H9 (cell line): ENCODE measurements at regions not wholly inside any gene's neighbourhood (a gene's known extent, or its start where the extent isn't known, plus 50 kb on each side); places are given as distances from the start of the nearest gene placed in this dataset.

ENCODE experiments used
- DNase-seq: peaks from one replicate; pipeline ENCODE4 v3.0.0-alpha.2; 2017
- H2AFZ ChIP-seq: one replicate; pipeline ENCODE4 v1.6.1; 2013; ENCODE audit warnings: mild to moderate bottlenecking, low read length, control low read depth, moderate library complexity
- H2AK5ac ChIP-seq: 2 replicates; pipeline ENCODE4 v1.6.1; 2013; ENCODE audit warnings: low read length, control low read depth, mixed read lengths; ENCODE audit not compliant: insufficient read length
- H2BK120ac ChIP-seq: one replicate; pipeline ENCODE4 v1.6.1; 2013; ENCODE audit warnings: low read depth, mild to moderate bottlenecking, low read length, control low read depth, inconsistent platforms; ENCODE audit not compliant: poor library complexity, severe bottlenecking
- H2BK12ac ChIP-seq: 2 replicates; pipeline ENCODE4 v1.6.1; 2013; ENCODE audit warnings: low read length, control low read depth, mixed read lengths, low read depth; ENCODE audit not compliant: insufficient read length
- H2BK15ac ChIP-seq: 2 replicates; pipeline ENCODE4 v1.6.1; 2013; ENCODE audit warnings: low read depth, low read length, control low read depth
- H2BK20ac ChIP-seq: one replicate; pipeline ENCODE4 v1.6.1; 2013; ENCODE audit warnings: low read depth, mild to moderate bottlenecking, low read length, control low read depth, inconsistent platforms; ENCODE audit not compliant: poor library complexity, severe bottlenecking
- H2BK5ac ChIP-seq: 2 replicates; pipeline ENCODE4 v1.6.1; 2013; ENCODE audit warnings: low read length, control low read depth, mixed read lengths; ENCODE audit not compliant: insufficient read length
- H3K14ac ChIP-seq: 2 replicates; pipeline ENCODE4 v1.6.1; 2013; ENCODE audit warnings: low read length, control low read depth; ENCODE audit not compliant: insufficient read depth
- H3K18ac ChIP-seq: 2 replicates; pipeline ENCODE4 v1.6.1; 2013; ENCODE audit warnings: low read depth, mild to moderate bottlenecking, mixed read lengths, low read length, control low read depth; ENCODE audit not compliant: insufficient read length
- H3K23ac ChIP-seq: 2 replicates; pipeline ENCODE4 v1.6.1; 2013; ENCODE audit warnings: low read length, control low read depth, mixed read lengths, low read depth; ENCODE audit not compliant: insufficient read length
- H3K23me2 ChIP-seq: 2 replicates; pipeline ENCODE4 v1.6.1; 2013; ENCODE audit warnings: low read depth, mild to moderate bottlenecking, mixed read lengths, low read length, control low read depth; ENCODE audit not compliant: insufficient read length, poor library complexity, severe bottlenecking
- H3K27ac ChIP-seq: 2 replicates; pipeline ENCODE4 v1.5.1; 2013; ENCODE audit warnings: low read length, control low read depth, mixed read lengths, low read depth; ENCODE audit not compliant: insufficient read length
- H3K27me3 ChIP-seq: 2 replicates; pipeline ENCODE4 v1.6.1; 2013; ENCODE audit warnings: low read length, control low read depth, inconsistent platforms; ENCODE audit not compliant: insufficient read depth
- H3K4ac ChIP-seq: 2 replicates; pipeline ENCODE4 v1.6.1; 2013; ENCODE audit warnings: low read depth, mild to moderate bottlenecking, control low read depth, inconsistent platforms, low read length, moderate library complexity
- H3K4me1 ChIP-seq: 2 replicates; pipeline ENCODE4 v1.6.1; 2013; ENCODE audit warnings: low read length, control low read depth, inconsistent platforms; ENCODE audit not compliant: insufficient read depth
- H3K4me2 ChIP-seq: 2 replicates; pipeline ENCODE4 v1.6.1; 2013; ENCODE audit warnings: low read length, control low read depth, mixed read lengths; ENCODE audit not compliant: insufficient read length, insufficient read depth
- H3K56ac ChIP-seq: 2 replicates; pipeline ENCODE4 v1.6.1; 2013; ENCODE audit warnings: low read depth, mild to moderate bottlenecking, mixed read lengths, low read length, control low read depth; ENCODE audit not compliant: insufficient read length
- H3K79me1 ChIP-seq: 2 replicates; pipeline ENCODE4 v1.6.1; 2013; ENCODE audit warnings: low read depth, mild to moderate bottlenecking, moderate library complexity, low read length, control low read depth, inconsistent platforms; ENCODE audit not compliant: insufficient read depth, poor library complexity, severe bottlenecking
- H3K79me2 ChIP-seq: 2 replicates; pipeline ENCODE4 v1.6.1; 2013; ENCODE audit warnings: low read length, control low read depth, inconsistent platforms; ENCODE audit not compliant: insufficient read depth
- H3K9ac ChIP-seq: 2 replicates; pipeline ENCODE4 v1.6.1; 2013; ENCODE audit warnings: low read length, control low read depth, mixed read lengths; ENCODE audit not compliant: insufficient read length; ENCODE audit errors: extremely low read depth
- H3K9me3 ChIP-seq: one replicate; pipeline ENCODE4 v1.6.1; 2013; ENCODE audit warnings: low read depth, low read length, inconsistent platforms; ENCODE audit not compliant: control insufficient read depth
- H3T11ph ChIP-seq: one replicate; pipeline ENCODE4 v1.6.1; 2013; ENCODE audit warnings: mild to moderate bottlenecking, low read length, control low read depth, inconsistent platforms
- H4K20me1 ChIP-seq: one replicate; pipeline ENCODE4 v1.6.1; 2013; ENCODE audit not compliant: control insufficient read depth, insufficient read length, insufficient read depth
- H4K5ac ChIP-seq: 2 replicates; pipeline ENCODE4 v1.6.1; 2013; ENCODE audit warnings: low read depth, mild to moderate bottlenecking, mixed read lengths, low read length, control low read depth; ENCODE audit not compliant: insufficient read length
- H4K8ac ChIP-seq: replicated peaks from 2 replicates; pipeline ENCODE4 v1.6.1; 2013; ENCODE audit warnings: low read length, control low read depth, mixed read lengths, low read depth; ENCODE audit not compliant: insufficient read length
- H4K91ac ChIP-seq: 2 replicates; pipeline ENCODE4 v1.6.1; 2013; ENCODE audit warnings: low read depth, mild to moderate bottlenecking, moderate library complexity, mixed read lengths, low read length, control low read depth; ENCODE audit not compliant: insufficient read length
- H3K27ac Mint-ChIP-seq, 3 experiments: 2 replicates in 2 of 3; 3 replicates in 1 of 3; pipeline ENCODE4 v1.8.0; 2020 to 2021; ENCODE audit warnings: mixed read lengths in 3 of 3, mild to moderate bottlenecking in 1 of 3, moderate library complexity in 1 of 3
- H3K27me3 Mint-ChIP-seq: 2 replicates; pipeline ENCODE4 v1.8.0; 2021; ENCODE audit warnings: low read depth, mild to moderate bottlenecking, moderate library complexity, mixed read lengths
- H3K36me3 Mint-ChIP-seq, 3 experiments: 2 replicates in 2 of 3; 3 replicates in 1 of 3; pipeline ENCODE4 v1.8.0; 2020 to 2021; ENCODE audit warnings: low read depth in 3 of 3, mixed read lengths in 3 of 3; ENCODE audit not compliant: insufficient read depth in 1 of 3
- H3K4me1 Mint-ChIP-seq, 2 experiments: 2 replicates each; pipeline ENCODE4 v1.8.0; 2020; ENCODE audit warnings: mixed read lengths in 2 of 2
- H3K4me3 Mint-ChIP-seq, 2 experiments: 2 replicates in 1 of 2; 3 replicates in 1 of 2; pipeline ENCODE4 v1.8.0; 2020 to 2021; ENCODE audit warnings: mild to moderate bottlenecking in 2 of 2, mixed read lengths in 2 of 2, moderate library complexity in 1 of 2
- H3K9me3 Mint-ChIP-seq, 2 experiments: 2 replicates in 1 of 2; 3 replicates in 1 of 2; pipeline ENCODE4 v1.8.0; 2020; ENCODE audit warnings: mild to moderate bottlenecking in 2 of 2, mixed read lengths in 2 of 2, moderate library complexity in 1 of 2
- WGBS: extraction: QIAGEN DNeasy Blood & Tissue Kit; methylation state at CpG from one replicate; pipeline ENCODE4 v1.1.7; 2013; ENCODE audit warnings: missing lambda C conversion rate, low lambda C conversion rate, mixed read lengths; ENCODE audit not compliant: insufficient read length; ENCODE audit errors: extremely low coverage; 5-methylcytosine and 5-hydroxymethylcytosine counted together
- TF ChIP-seq, protein P1 (sequence below): fragments of 200-600 bp; sonication (generic); conservative IDR thresholded peaks from 3 replicates; pipeline ENCODE4 v1.8.0; 2021; ENCODE audit warnings: antibody characterized with exemption, mild to moderate bottlenecking

DNA sequence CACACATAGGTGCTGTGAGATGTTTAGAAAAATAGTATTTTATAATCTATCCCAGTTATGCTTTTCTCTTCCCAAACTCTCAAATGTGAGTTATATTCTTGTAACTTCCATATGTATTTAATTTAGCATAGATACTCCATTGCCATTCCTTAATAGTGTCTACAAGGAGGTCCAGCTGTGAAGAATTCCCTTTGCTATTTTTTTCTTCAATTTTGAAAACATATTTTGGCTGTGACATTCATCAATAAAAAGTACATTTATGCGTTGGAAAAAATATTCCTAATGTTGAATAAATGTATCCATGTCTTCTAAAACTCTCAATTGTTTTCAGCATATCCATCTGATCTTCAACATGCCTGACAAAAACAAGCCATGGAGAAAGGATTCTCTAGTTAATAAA, 1402.0 kb upstream of the SEL1L start:
- H3K79me1 ChIP-seq, result no peaks in the 10 kb centered on the region

More for the DNA sequence above, 1402.0 kb upstream of the SEL1L start:
- H2BK15ac ChIP-seq, result no peak overlapping the region
- H4K8ac ChIP-seq, result no peak overlapping the region
- H3T11ph ChIP-seq, result no peak overlapping the region
- TF ChIP-seq, protein P1, sequence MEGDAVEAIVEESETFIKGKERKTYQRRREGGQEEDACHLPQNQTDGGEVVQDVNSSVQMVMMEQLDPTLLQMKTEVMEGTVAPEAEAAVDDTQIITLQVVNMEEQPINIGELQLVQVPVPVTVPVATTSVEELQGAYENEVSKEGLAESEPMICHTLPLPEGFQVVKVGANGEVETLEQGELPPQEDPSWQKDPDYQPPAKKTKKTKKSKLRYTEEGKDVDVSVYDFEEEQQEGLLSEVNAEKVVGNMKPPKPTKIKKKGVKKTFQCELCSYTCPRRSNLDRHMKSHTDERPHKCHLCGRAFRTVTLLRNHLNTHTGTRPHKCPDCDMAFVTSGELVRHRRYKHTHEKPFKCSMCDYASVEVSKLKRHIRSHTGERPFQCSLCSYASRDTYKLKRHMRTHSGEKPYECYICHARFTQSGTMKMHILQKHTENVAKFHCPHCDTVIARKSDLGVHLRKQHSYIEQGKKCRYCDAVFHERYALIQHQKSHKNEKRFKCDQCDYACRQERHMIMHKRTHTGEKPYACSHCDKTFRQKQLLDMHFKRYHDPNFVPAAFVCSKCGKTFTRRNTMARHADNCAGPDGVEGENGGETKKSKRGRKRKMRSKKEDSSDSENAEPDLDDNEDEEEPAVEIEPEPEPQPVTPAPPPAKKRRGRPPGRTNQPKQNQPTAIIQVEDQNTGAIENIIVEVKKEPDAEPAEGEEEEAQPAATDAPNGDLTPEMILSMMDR, result no peak
- no peak for DNase-seq
- H3K23me2 ChIP-seq, result no peaks in the 10 kb centered on the region
- no peak overlapping the region for H2BK12ac ChIP-seq
- Mint-ChIP-seq H3K27me3 (no peaks in the 10 kb centered on the region), H3K9me3 (no peaks in the 10 kb centered on the region), H3K36me3 (no peaks in the 10 kb centered on the region; a peak in 1 of 7 replicates), H3K4me1 (no peaks in the 10 kb centered on the region), H3K27ac (no peak overlapping the region), H3K4me3 (no peak overlapping the region)
- H3K56ac ChIP-seq, result no peak overlapping the region
- H2AFZ ChIP-seq, result no peak overlapping the region
- no peaks in the 10 kb centered on the region for H3K4me1 ChIP-seq
- H3K9me3 ChIP-seq, result no peaks in the 10 kb centered on the region
- H3K18ac ChIP-seq, result no peak overlapping the region
- H4K91ac ChIP-seq, result no peak overlapping the region
- H3K4me2 ChIP-seq, result no peak overlapping the region
- no CpG with 5 or more reads among the region's 1 CpG for WGBS
- no peak overlapping the region for H4K5ac ChIP-seq
- H2BK20ac ChIP-seq, result no peak overlapping the region
- H2BK120ac ChIP-seq, result no peak overlapping the region
- no peak overlapping the region for H3K27ac ChIP-seq
- H3K14ac ChIP-seq, result no peak overlapping the region
- no peak overlapping the region for H3K9ac ChIP-seq
- H3K23ac ChIP-seq, result no peak overlapping the region
- no peak overlapping the region for H2AK5ac ChIP-seq
- no peaks in the 10 kb centered on the region for H4K20me1 ChIP-seq
- H3K4ac ChIP-seq, result no peak overlapping the region
- H2BK5ac ChIP-seq, result no peak overlapping the region
- H3K27me3 ChIP-seq, result no peaks in the 10 kb centered on the region
- H3K79me2 ChIP-seq, result no peaks in the 10 kb centered on the region
